Colonic mucosa (tissue), 4 donors: ENCODE measurements at regions not wholly inside any gene's neighbourhood (a gene's known extent, or its start where the extent isn't known, plus 50 kb on each side); places are given as distances from the start of the nearest gene placed in this dataset.

Experiments
- DNase-seq: peaks from one replicate; pipeline ENCODE4 v3.0.0-alpha.2; 2020
- H3K27ac ChIP-seq: fragments of 200-600 bp; one replicate; pipeline ENCODE4 v1.8.0; 2021
- H3K27me3 ChIP-seq: fragments of 200-600 bp; one replicate; pipeline ENCODE4 v1.8.0; 2021
- H3K36me3 ChIP-seq: fragments of 200-600 bp; one replicate; pipeline ENCODE4 v1.8.0; 2021
- H3K4me1 ChIP-seq: fragments of 200-600 bp; one replicate; pipeline ENCODE4 v1.8.0; 2021; ENCODE audit warnings: mild to moderate bottlenecking
- H3K4me3 ChIP-seq: fragments of 200-600 bp; one replicate; pipeline ENCODE4 v1.8.0; 2021
- H3K9ac ChIP-seq, 2 donors: one replicate each; pipeline ENCODE4 v1.7.0; 2013; ENCODE audit warnings: control low read depth in 2 of 2, low read depth in 2 of 2, low read length in 2 of 2
- H3K9me3 ChIP-seq: fragments of 200-600 bp; one replicate; pipeline ENCODE4 v1.8.0; 2021
- CTCF ChIP-seq: fragments of 200-600 bp; IDR thresholded peaks from one replicate; pipeline ENCODE4 v1.8.0; 2022; ENCODE audit warnings: antibody characterized with exemption, mild to moderate bottlenecking
- intact Hi-C: fragments of 100-400 bp; cut with DNase I; formaldehyde crosslinking; loops from one replicate; pipeline ENCODE4 v1.14.1; 2022
- donor health status: healthy.
- donor health status: DM: no; HTN: no; CAD: no.
- donor health status: DM: no; HTN: no; CAD: no.

DNA sequence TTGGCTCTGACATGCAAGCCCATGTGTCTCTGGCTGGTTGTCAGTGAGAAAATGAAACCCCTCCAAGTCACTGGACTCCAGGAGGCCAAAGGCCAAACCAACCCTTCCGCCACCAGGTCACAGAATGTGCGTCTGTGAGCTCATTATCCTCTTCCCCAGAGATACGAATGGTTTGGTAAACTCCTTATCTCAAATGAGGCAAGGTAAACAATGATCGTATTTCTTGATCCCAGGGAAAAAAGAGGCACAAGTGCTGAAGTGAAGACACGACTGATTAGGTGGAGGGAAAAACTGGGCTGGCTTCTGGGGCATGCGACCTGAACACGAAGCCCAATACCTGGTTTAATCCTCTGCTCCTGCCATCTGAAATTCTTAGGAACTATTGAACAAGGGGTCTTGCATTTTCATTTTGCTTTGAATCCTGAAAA, 70.6 kb upstream of the ARID5B start:
- H3K9ac ChIP-seq, result no peak overlapping the region
- H3K27ac ChIP-seq, result no peak overlapping the region
- no peak overlapping the region for H3K4me3 ChIP-seq
- no peaks in the 10 kb centered on the region for H3K27me3 ChIP-seq
- no peak for TF ChIP-seq CTCF
- no peaks in the 10 kb centered on the region for H3K9me3 ChIP-seq
- no peaks in the 10 kb centered on the region for H3K36me3 ChIP-seq
- no peaks in the 10 kb centered on the region for H3K4me1 ChIP-seq
- intact Hi-C loops, result no loop called here
- no peak for DNase-seq

- no peaks in the 10 kb centered on the region for H3K27me3 ChIP-seq
- intact Hi-C loops, result no loop called here
- no peaks in the 10 kb centered on the region for H3K4me1 ChIP-seq
These were observed 68.5 kb upstream of the ARID5B start for GRCh38 chr10:61832866-61833481.

DNA sequence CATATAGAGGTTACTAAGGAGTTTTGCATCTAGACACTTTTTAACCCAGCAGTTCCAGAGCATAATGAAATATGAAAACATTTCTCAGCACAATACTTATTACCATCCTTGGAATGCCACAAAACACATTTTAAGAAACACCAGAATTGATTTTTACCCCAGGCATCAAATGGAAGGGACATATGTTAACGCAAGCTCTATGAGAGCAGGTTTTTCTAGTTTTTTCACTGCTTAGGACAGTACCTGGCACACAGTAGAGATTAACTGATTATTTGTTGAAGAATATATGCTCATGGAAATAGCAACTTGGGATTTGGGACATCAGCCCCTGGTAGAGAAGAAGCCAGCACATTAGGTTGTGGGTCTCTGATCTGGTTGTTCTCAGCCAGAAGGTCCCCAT, 67.0 kb upstream of the ARID5B start:
- intact Hi-C loops, result no loop called here
- Histone ChIP-seq H3K9ac (no peak overlapping the region), H3K27ac (no peak overlapping the region), H3K27me3 (no peaks in the 10 kb centered on the region), H3K36me3 (no peaks in the 10 kb centered on the region), H3K9me3 (no peaks in the 10 kb centered on the region), H3K4me3 (no peak overlapping the region), H3K4me1 (no peaks in the 10 kb centered on the region)
- DNase-seq, result no peak
- TF ChIP-seq CTCF, result no peak

More at GRCh38 chr10:61832866-61833481, 68.5 kb upstream of the ARID5B start:
- no peaks in the 10 kb centered on the region for H3K36me3 ChIP-seq
- no peak overlapping the region for H3K4me3 ChIP-seq
- no peaks in the 10 kb centered on the region for H3K9me3 ChIP-seq
- no peak overlapping the region for H3K9ac ChIP-seq
- no peak for TF ChIP-seq CTCF
- H3K27ac ChIP-seq, result no peak overlapping the region
- DNase-seq, result no peak

DNA sequence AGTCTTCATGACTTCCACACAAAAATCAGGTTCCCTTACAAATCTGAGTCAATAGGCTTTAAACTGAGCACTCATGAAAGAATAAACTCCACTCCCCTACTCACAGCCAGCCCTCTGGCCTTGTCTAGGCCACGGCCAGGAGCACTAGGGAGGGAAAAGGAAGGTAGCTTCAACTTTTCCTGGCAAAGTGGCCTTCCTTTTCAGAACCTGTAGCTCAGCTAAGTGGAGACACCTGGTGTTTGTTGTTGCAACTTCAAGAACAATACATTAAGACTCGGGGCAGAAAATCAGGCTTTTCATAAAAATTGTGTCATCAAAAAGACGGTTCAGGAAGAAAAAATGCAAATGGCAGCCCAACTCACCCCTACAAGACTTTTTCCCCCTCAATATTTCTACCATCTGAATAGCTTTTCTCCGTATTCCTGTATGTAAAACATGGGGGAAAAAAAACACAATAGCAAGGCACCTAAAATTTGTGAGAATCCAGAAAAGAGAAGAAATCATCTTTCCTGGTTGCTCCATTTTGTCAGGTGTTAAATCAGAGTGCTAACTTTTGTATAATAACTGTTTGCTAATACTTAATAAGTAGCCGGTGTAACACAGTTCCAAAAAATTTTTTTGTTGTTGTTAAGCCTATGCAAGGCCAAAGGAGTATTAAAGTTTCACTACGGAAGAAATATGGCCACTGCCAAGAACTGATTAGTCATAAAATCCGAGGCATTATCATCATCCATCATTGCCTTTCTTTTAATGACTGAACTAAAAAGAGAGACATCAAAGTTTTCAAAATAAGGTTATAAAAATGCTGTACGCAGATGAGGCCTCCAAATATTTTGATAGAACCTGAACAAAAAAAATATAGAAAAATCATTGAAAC, 66.2 kb upstream of the ARID5B start:
- H3K9ac ChIP-seq, result no peak overlapping the region
- no peaks in the 10 kb centered on the region for H3K36me3 ChIP-seq
- H3K27ac ChIP-seq, result peak overlapping the region; percentile 50
- peak; percentile 37 for TF ChIP-seq CTCF
- no peak overlapping the region for H3K4me3 ChIP-seq
- H3K9me3 ChIP-seq, result no peaks in the 10 kb centered on the region
- no peaks in the 10 kb centered on the region for H3K27me3 ChIP-seq
- no peak for DNase-seq
- intact Hi-C loops, result loop anchor here (5.0 kb wide), 1 partner anchor 83 kb away; no protein-coding TSS in a partner anchor
- H3K4me1 ChIP-seq, result no peaks in the 10 kb centered on the region

DNA sequence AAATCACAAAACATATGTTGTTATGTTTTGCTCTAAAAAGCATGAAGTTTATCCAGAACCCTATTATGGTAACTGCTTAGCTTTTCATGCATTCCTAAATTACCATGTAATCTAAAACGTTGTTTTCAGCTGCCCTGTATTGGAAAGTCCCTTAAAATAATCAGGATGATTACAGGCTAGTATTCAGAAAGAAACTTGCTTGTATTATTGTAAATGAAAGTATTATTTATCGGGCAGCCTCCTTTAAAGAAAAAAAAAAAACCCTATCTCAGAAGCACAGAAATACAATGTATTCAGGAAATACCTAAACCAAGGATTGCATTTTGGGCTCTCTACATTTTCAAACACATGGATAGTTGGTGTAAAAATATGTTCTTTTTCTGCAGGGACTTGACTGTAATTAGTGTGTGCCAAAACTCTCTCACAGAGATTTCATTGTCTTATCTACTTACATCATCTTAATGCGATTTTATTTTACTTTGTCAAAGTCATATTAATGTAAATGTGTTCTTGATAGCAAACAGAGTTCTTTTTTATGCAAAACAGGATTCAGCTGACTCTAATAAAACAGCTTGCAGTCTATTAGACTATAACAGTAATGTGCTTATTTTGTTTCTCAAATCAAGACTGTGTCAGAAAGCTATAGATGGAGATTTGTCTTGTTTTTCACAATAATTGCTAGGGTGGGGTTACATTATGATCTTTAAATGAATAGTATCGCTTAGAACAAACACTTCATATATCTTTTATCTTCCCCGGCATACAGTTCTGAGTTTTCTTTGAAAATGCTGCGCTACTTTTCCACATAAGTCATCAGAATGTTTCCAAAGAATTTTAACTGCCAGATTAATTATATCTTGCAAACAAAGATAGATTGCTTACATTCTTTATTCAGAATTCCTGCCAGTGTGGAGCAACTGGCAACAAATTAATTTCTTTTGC, 65.3 kb upstream of the ARID5B start:
- H3K4me3 ChIP-seq, result no peak overlapping the region
- no peaks in the 10 kb centered on the region for H3K9me3 ChIP-seq
- no peaks in the 10 kb centered on the region for H3K36me3 ChIP-seq
- peak overlapping the region in 1 of 2 donors; percentile 9 for H3K9ac ChIP-seq
- H3K27me3 ChIP-seq, result no peaks in the 10 kb centered on the region
- TF ChIP-seq CTCF, result no peak
- no peaks in the 10 kb centered on the region for H3K4me1 ChIP-seq
- intact Hi-C loops, result loop anchor here (5.0 kb wide), 1 partner anchor 84 kb away; no protein-coding TSS in a partner anchor
- peak overlapping the region; percentile 50 for H3K27ac ChIP-seq
- no peak for DNase-seq
